ENCODE measurements at regions not wholly inside any gene's neighbourhood (a gene's known extent, or its start where the extent isn't known, plus 50 kb on each side); places are given as distances from the start of the nearest gene placed in this dataset.

DNA sequence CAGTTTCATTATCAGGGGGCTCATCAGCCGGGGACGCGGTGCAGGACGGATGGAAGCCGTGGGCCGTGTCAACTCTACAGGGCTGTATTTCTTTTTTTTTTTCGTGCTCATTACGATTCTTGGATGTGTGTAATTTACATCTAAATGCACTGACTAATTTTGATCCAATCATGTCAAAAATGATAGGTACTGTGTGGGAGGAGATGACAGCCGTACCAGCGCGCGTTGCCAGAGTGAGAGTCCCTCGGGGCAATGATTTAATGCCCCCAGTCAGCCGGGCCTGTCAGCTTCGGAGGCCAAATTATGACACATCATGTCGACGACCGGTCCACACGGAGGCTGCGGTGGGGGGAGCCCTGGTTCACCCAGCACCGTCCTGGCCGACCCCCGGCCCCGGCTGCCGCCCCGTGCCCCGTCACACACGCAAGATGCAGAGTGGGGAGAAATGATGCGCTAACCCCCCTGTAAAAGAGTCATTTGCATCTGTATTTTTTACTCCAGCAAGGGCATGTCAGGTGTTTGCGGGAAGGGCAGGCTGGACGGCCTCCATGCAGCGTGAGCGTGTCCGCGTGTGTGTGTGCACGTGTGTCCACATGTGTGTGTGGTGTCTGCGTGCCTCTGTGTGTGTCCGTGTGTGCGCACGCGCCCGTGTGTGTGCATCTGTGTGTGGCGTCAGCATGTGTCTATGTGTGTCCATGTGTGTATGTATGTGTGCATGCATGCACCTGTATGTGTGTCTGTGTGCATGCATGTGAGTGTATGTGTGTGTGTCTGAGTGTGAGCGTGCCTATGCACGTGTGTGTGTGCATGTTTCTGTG, 74.3 kb upstream of the PPP2R3B start:
- Mint-ChIP-seq H3K36me3 (no peaks in the 10 kb centered on the region), H3K4me3 (no peak overlapping the region), H3K27me3 (ENCODE audit: low read depth in 3 of 3) (peaks cover 0 to 3% (median 1%) of the 10 kb centered on the region in 3 donors), H3K27ac (no peak overlapping the region), H3K4me1 (no peaks in the 10 kb centered on the region), H3K9me3 (peaks cover 11 to 23% (median 16%) of the 10 kb centered on the region in 7 donors)
- 98% methylated on average over 30 of the region's 45 CpGs for WGBS (ENCODE audit: insufficient coverage)
- TF ChIP-seq, protein P1, sequence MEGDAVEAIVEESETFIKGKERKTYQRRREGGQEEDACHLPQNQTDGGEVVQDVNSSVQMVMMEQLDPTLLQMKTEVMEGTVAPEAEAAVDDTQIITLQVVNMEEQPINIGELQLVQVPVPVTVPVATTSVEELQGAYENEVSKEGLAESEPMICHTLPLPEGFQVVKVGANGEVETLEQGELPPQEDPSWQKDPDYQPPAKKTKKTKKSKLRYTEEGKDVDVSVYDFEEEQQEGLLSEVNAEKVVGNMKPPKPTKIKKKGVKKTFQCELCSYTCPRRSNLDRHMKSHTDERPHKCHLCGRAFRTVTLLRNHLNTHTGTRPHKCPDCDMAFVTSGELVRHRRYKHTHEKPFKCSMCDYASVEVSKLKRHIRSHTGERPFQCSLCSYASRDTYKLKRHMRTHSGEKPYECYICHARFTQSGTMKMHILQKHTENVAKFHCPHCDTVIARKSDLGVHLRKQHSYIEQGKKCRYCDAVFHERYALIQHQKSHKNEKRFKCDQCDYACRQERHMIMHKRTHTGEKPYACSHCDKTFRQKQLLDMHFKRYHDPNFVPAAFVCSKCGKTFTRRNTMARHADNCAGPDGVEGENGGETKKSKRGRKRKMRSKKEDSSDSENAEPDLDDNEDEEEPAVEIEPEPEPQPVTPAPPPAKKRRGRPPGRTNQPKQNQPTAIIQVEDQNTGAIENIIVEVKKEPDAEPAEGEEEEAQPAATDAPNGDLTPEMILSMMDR (IDR thresholded peaks at IDR 0.05), result no peak
- intact Hi-C loops (cut with micrococcal nuclease), result no loop called here
- H4K20me1 ChIP-seq (ENCODE audit: insufficient read depth, low read length), result no peaks in the 10 kb centered on the region
- no peaks in the 10 kb centered on the region for H3K4me1 ChIP-seq (ENCODE audit: control insufficient read depth in 1 of 2, insufficient read depth in 2 of 2, low read length in 2 of 2)
- peaks cover 19 to 24% of the 10 kb centered on the region in 2 donors for H3K9me3 ChIP-seq (replicated peaks in 1 of 2; ENCODE audit: control insufficient read depth in 1 of 2, insufficient read depth in 1 of 2, low read length in 2 of 2)
- no peak overlapping the region for H3K27ac ChIP-seq (ENCODE audit: low read depth in 1 of 2, low read length in 2 of 2)
- H3K79me2 ChIP-seq (ENCODE audit: insufficient read depth, low read length), result no peaks in the 10 kb centered on the region
- no peak overlapping the region for H3K4me3 ChIP-seq (replicated peaks in 1 of 3; ENCODE audit: low read depth in 2 of 3, low read length in 3 of 3)
- no peaks in the 10 kb centered on the region for H3K27me3 ChIP-seq (ENCODE audit: control insufficient read depth in 2 of 2, insufficient read depth in 2 of 2, low read length in 2 of 2)
- no peak overlapping the region for H3K4me2 ChIP-seq (replicated peaks; ENCODE audit: extremely low read depth, low read length, poor library complexity, severe bottlenecking)
- H3K9ac ChIP-seq (ENCODE audit: insufficient read depth, low read length, poor library complexity, severe bottlenecking), result no peak overlapping the region
- H3K36me3 ChIP-seq (replicated peaks in 1 of 2; ENCODE audit: control insufficient read depth in 1 of 2, insufficient read depth in 2 of 2, low read length in 2 of 2), result no peaks in the 10 kb centered on the region
- no peak for DNase-seq
- no peak overlapping the region for H2AFZ ChIP-seq (ENCODE audit: insufficient read depth, low read depth, low read length, poor library complexity, severe bottlenecking)

DNA sequence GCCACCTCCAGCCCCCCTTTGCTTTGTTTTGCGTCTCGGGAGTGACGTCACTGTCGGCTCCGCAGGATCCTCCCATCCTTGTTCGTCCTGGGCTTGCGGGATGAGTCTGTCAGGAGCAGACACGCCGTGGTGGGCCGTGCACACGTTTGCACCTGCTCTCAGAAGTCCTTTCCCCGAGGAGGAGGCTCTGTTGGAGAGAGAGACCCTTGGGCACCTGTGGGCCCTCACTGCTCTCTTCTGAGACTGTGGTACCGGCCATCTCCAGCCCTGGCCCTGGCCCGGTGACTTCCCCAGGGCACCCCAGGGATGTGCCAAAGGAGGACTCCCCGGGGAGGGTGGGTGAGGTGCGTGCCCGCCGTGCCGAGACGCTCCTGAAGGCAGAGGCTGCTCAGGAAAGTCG, 76.1 kb upstream of the PPP2R3B start:
- Histone ChIP-seq H3K27ac (ENCODE audit: low read depth in 1 of 2, low read length in 2 of 2) (no peak overlapping the region), H4K20me1 (ENCODE audit: insufficient read depth, low read length) (no peaks in the 10 kb centered on the region), H3K4me1 (ENCODE audit: control insufficient read depth in 1 of 2, insufficient read depth in 2 of 2, low read length in 2 of 2) (no peaks in the 10 kb centered on the region), H3K79me2 (ENCODE audit: insufficient read depth, low read length) (no peaks in the 10 kb centered on the region), H3K27me3 (ENCODE audit: control insufficient read depth in 2 of 2, insufficient read depth in 2 of 2, low read length in 2 of 2) (no peaks in the 10 kb centered on the region), H3K9ac (ENCODE audit: insufficient read depth, low read length, poor library complexity, severe bottlenecking) (no peak overlapping the region), H2AFZ (ENCODE audit: insufficient read depth, low read depth, low read length, poor library complexity, severe bottlenecking) (no peak overlapping the region), H3K4me2 (replicated peaks; ENCODE audit: extremely low read depth, low read length, poor library complexity, severe bottlenecking) (no peak overlapping the region), H3K36me3 (replicated peaks in 1 of 2; ENCODE audit: control insufficient read depth in 1 of 2, insufficient read depth in 2 of 2, low read length in 2 of 2) (no peaks in the 10 kb centered on the region), H3K9me3 (replicated peaks in 1 of 2; ENCODE audit: control insufficient read depth in 1 of 2, insufficient read depth in 1 of 2, low read length in 2 of 2) (peaks cover 19 to 26% of the 10 kb centered on the region in 2 donors), H3K4me3 (replicated peaks in 1 of 3; ENCODE audit: low read depth in 2 of 3, low read length in 3 of 3) (no peak overlapping the region)
- H3K27ac Mint-ChIP-seq, result no peak overlapping the region
- no peaks in the 10 kb centered on the region for H3K36me3 Mint-ChIP-seq
- TF ChIP-seq, protein P1 (IDR thresholded peaks at IDR 0.05), result no peak
- intact Hi-C loops (cut with micrococcal nuclease), result no loop called here
- no peak overlapping the region for H3K4me3 Mint-ChIP-seq
- no peaks in the 10 kb centered on the region for H3K27me3 Mint-ChIP-seq (ENCODE audit: low read depth in 3 of 3)
- no peak for DNase-seq
- H3K4me1 Mint-ChIP-seq, result no peaks in the 10 kb centered on the region
- peaks cover 11 to 19% (median 14%) of the 10 kb centered on the region in 7 donors for H3K9me3 Mint-ChIP-seq
- WGBS (ENCODE audit: insufficient coverage), result 95% methylated on average over 21 of the region's 21 CpGs

All from CD14-positive monocyte (primary cell).